Activated CD8-positive, alpha-beta T cell treated with anti-CD3 and anti-CD28 coated beads for 36 hours (primary cell): ENCODE measurements at regions not wholly inside any gene's neighbourhood (a gene's known extent, or its start where the extent isn't known, plus 50 kb on each side); places are given as distances from the start of the nearest gene placed in this dataset.

Experiments used
- ATAC-seq: fragments of 200-7000 bp; cut with Tn5 transposase; one replicate; pipeline ENCODE4 v1.10.0; 2021; ENCODE audit warnings: mild to moderate bottlenecking, moderate library complexity
- CTCF ChIA-PET: fragments of 350-600 bp; sonication (Branson Sonifier 250); formaldehyde crosslinking; loops from one replicate; lab custom pipeline; 2021; ENCODE audit warnings: antibody characterized with exemption; lab: Charles Lee
- POLR2A ChIA-PET: fragments of 350-600 bp; sonication (Branson Sonifier 250); formaldehyde crosslinking; loops from one replicate; lab custom pipeline; 2021; ENCODE audit warnings: antibody characterized with exemption; lab: Charles Lee
- DNase-seq: peaks from one replicate; pipeline ENCODE4 v3.0.0-alpha.2; 2020
- H3K27ac Mint-ChIP-seq: one replicate; pipeline ENCODE4 v1.8.0; 2021; ENCODE audit warnings: mild to moderate bottlenecking, mixed read lengths
- H3K27me3 Mint-ChIP-seq: one replicate; pipeline ENCODE4 v1.8.0; 2021; ENCODE audit warnings: mixed read lengths
- H3K36me3 Mint-ChIP-seq: one replicate; pipeline ENCODE4 v1.8.0; 2021; ENCODE audit warnings: low read depth, mixed read lengths
- H3K4me1 Mint-ChIP-seq: one replicate; pipeline ENCODE4 v1.8.0; 2021; ENCODE audit warnings: low read depth, mixed read lengths
- H3K4me3 Mint-ChIP-seq: one replicate; pipeline ENCODE4 v1.8.0; 2021; ENCODE audit warnings: mild to moderate bottlenecking, moderate library complexity, mixed read lengths
- H3K9me3 Mint-ChIP-seq: one replicate; pipeline ENCODE4 v1.8.0; 2021; ENCODE audit warnings: mixed read lengths
- CTCF ChIP-seq: fragments of 200-600 bp; IDR thresholded peaks from one replicate; pipeline ENCODE4 v1.8.0; 2022; ENCODE audit warnings: antibody characterized with exemption, mild to moderate bottlenecking
- intact Hi-C: fragments of 100-400 bp; cut with micrococcal nuclease; formaldehyde crosslinking; loops from one replicate; pipeline ENCODE4 v1.10.0; 2022

- ChIA-PET CTCF (interaction anchor here (0.9 to 2.2 kb wide), 7 partner anchors 12 to 378 kb away, joined by 3 to 8 read pairs (median 5); no protein-coding TSS in a partner anchor), POLR2A (interaction anchor here (1.0 kb wide), 1 partner anchor 61 kb away, joined by 3 read pairs; no protein-coding TSS in a partner anchor)
- Mint-ChIP-seq H3K4me1 (peaks cover 8% of the 10 kb centered on the region), H3K9me3 (no peaks in the 10 kb centered on the region), H3K36me3 (no peaks in the 10 kb centered on the region), H3K4me3 (no peak overlapping the region), H3K27me3 (peaks cover 1% of the 10 kb centered on the region), H3K27ac (no peak overlapping the region)
- ATAC-seq, result no peak
- no peak for DNase-seq
- TF ChIP-seq CTCF, result no peak
- intact Hi-C loops, result no loop called here
Measured at GRCh38 chr1:198086051-198086745, 70.6 kb upstream of the NEK7 start.

DNA sequence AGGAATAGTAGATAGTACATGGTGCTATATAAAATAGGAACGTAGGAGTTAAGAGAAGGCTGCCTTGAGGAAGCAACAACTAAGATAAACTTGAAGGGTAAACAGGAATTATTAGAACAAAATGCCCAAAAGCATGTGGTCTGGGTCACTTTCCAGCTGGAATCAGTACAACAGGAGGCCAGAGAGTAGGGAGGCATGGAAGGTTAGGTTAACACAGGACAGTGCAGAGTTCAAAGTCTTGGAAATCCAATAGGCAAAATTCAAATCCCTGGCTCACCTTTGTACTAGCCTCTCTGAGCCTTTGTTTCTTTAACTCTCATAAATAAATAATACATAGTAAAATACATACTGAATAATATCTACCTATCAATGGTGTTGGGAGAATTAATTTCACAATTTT, 69.0 kb upstream of the NEK7 start:
- no peak overlapping the region for H3K27ac Mint-ChIP-seq
- H3K27me3 Mint-ChIP-seq, result no peaks in the 10 kb centered on the region
- TF ChIP-seq CTCF, result no peak
- intact Hi-C loops, result loop anchor here (2.0 kb wide), 3 partner anchors 69 to 377 kb away; partner anchors contain the start of gene NEK7
- H3K4me1 Mint-ChIP-seq, result peaks cover 8% of the 10 kb centered on the region
- ATAC-seq (no peak), DNase-seq (no peak)
- no peaks in the 10 kb centered on the region for H3K9me3 Mint-ChIP-seq
- POLR2A ChIA-PET, result no interaction called here
- no peak overlapping the region for H3K4me3 Mint-ChIP-seq
- no peaks in the 10 kb centered on the region for H3K36me3 Mint-ChIP-seq
- CTCF ChIA-PET, result interaction anchor here (0.6 to 2.1 kb wide), 11 partner anchors 12 to 377 kb away, joined by 3 to 6 read pairs (median 4); no protein-coding TSS in a partner anchor

- ATAC-seq, result peak; percentile 74
- ChIA-PET CTCF (interaction anchor here (0.6 to 2.1 kb wide), 12 partner anchors 11 to 376 kb away, joined by 3 to 6 read pairs (median 4); no protein-coding TSS in a partner anchor), POLR2A (interaction anchor here (0.6 kb wide), 1 partner anchor 140 kb away, joined by 3 read pairs; no protein-coding TSS in a partner anchor)
- TF ChIP-seq CTCF, result peak; percentile 71
- Mint-ChIP-seq H3K4me3 (no peak overlapping the region), H3K27me3 (no peaks in the 10 kb centered on the region), H3K4me1 (peaks cover 8% of the 10 kb centered on the region), H3K36me3 (no peaks in the 10 kb centered on the region), H3K9me3 (no peaks in the 10 kb centered on the region), H3K27ac (peak overlapping the region; percentile 58)
- intact Hi-C loops, result loop anchor here (2.0 kb wide), 3 partner anchors 68 to 376 kb away; partner anchors contain the start of gene NEK7
- no peak for DNase-seq
Measured at GRCh38 chr1:198088360-198089071, 68.3 kb upstream of the NEK7 start.

DNA sequence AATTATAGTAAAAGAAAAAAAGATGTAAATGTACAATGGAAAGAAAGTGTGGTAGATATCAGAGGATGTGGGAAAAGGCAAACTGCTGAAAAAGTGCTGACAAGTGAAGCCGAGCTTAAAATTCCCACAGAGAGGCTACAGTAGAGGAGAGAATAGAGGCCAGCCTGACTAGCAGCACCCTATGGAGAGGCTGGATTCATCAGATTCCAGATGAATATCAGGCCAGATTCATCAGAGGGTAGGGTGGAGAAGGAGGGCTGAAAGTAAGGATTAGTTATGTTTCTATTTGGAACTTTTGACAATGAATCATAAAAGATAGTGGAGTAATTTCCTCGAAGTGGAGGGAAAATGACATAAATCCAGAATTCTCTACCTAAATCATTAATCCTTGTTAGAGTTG, 60.4 kb upstream of the NEK7 start:
- H3K36me3 Mint-ChIP-seq, result no peaks in the 10 kb centered on the region
- DNase-seq (no peak), ATAC-seq (no peak)
- ChIA-PET POLR2A (no interaction called here), CTCF (no interaction called here)
- H3K4me3 Mint-ChIP-seq, result no peak overlapping the region
- peaks cover 5% of the 10 kb centered on the region for H3K4me1 Mint-ChIP-seq
- no peak overlapping the region for H3K27ac Mint-ChIP-seq
- no peak for TF ChIP-seq CTCF
- H3K27me3 Mint-ChIP-seq, result no peaks in the 10 kb centered on the region
- H3K9me3 Mint-ChIP-seq, result no peaks in the 10 kb centered on the region
- intact Hi-C loops, result no loop called here
